Heart left ventricle (tissue), 16 donors: ENCODE measurements at regions not wholly inside any gene's neighbourhood (a gene's known extent, or its start where the extent isn't known, plus 50 kb on each side); places are given as distances from the start of the nearest gene placed in this dataset.

ENCODE experiments used
- ATAC-seq, 4 donors: fragments of 200-7000 bp; cut with Tn5 transposase; one replicate each; pipeline ENCODE4 v1.9.1; 2020 to 2022; ENCODE audit warnings: moderate library complexity in 4 of 4, mild to moderate bottlenecking in 3 of 4, moderate number of reproducible peaks in 1 of 4
- DNase-seq, 5 donors: peaks; one replicate each; pipeline ENCODE4 v3.0.0-alpha.2; 2020
- H3K27ac ChIP-seq, 12 donors: fragments of 200-600 bp; sonication (generic) in 4 of 12; one replicate each; pipeline versions ENCODE4 v1.5.0 to v1.8.0; 2016 to 2022; ENCODE audit warnings: mild to moderate bottlenecking in 2 of 12
- H3K27me3 ChIP-seq, 9 donors: fragments of 200-600 bp; sonication (generic) in 2 of 9; one replicate each; pipeline versions ENCODE4 v1.5.1 to v1.8.0; 2016 to 2022; ENCODE audit warnings: mild to moderate bottlenecking in 3 of 9
- H3K36me3 ChIP-seq, 9 donors: fragments of 200-600 bp; sonication (generic) in 2 of 9; one replicate each; pipeline versions ENCODE4 v1.5.0 to v1.8.0; 2018 to 2022; ENCODE audit warnings: mild to moderate bottlenecking in 2 of 9
- H3K4me1 ChIP-seq, 12 donors: fragments of 200-600 bp; sonication (generic) in 4 of 12; one replicate each; pipeline versions ENCODE4 v1.5.0 to v1.8.0; 2016 to 2022; ENCODE audit warnings: mild to moderate bottlenecking in 3 of 12
- H3K4me3 ChIP-seq, 12 donors: fragments of 200-600 bp; sonication (generic) in 4 of 12; one replicate each; pipeline versions ENCODE4 v1.5.0 to v1.8.0; 2017 to 2022; ENCODE audit warnings: mild to moderate bottlenecking in 9 of 12, moderate library complexity in 4 of 12
- H3K9me3 ChIP-seq, 12 donors: fragments of 200-600 bp; sonication (generic) in 4 of 12; one replicate each; pipeline versions ENCODE4 v1.5.0 to v1.8.0; 2016 to 2022; ENCODE audit warnings: mild to moderate bottlenecking in 1 of 12
- CTCF ChIP-seq, 12 donors: fragments of 200-600 bp; sonication (generic) in 4 of 12; IDR thresholded peaks; one replicate each; pipeline versions ENCODE4 v1.5.0 to v1.8.0; 2018 to 2022; ENCODE audit warnings: antibody characterized with exemption in 12 of 12, mild to moderate bottlenecking in 5 of 12
- POLR2A ChIP-seq, 2 donors: fragments of 450-650 bp; IDR thresholded peaks; one replicate each; pipeline ENCODE4 v1.6.1; 2017; ENCODE audit warnings: antibody characterized with exemption in 2 of 2, mild to moderate bottlenecking in 2 of 2, moderate library complexity in 2 of 2
- WGBS, 4 donors: extraction: QIAGEN DNeasy Blood & Tissue Kit in 2 of 4; methylation state at CpG; one replicate each; pipeline versions ENCODE4 v1.1.5 to v1.1.7; 2013 to 2018; 5-methylcytosine and 5-hydroxymethylcytosine counted together
- intact Hi-C, 10 donors: fragments of 100-400 bp; cut with DNase I; formaldehyde crosslinking; loops; one replicate each; pipeline versions ENCODE4 v1.11.1 to v1.14.2; 2022
- donor health status: ischemic (EF 13 %, LVEDD 7.1; RV severe dilation, severe dysfunction).
- donor health status: healthy with polysubstance abuse.
- donor health status: DM: no; HTN: yes; CAD: no.
- donor health status: DM: no; HTN: no; CAD: no.
- donor health status: ischemic (EF 25% LVEDD 6.9; RV normal size, moderate dysfunction).
- donor health status: ischemic (EF 25% LVEDD 5.7; RV mildly dilated, moderate dysfunction).
- donor health status: healthy.
- donor health status: DM: yes; HTN: yes; CAD: no.
- donor health status: ischemic (EF 35%, LVEDD 5.7; RV mildly dilated, moderate dysfunction).
- donor health status: nonischemic (EF 11% LVEDD 7.7; RV severe dilation, severe dysfunction).
- donor health status: DM: yes; HTN: yes; CAD: no.
- donor health status: PGD.
- donor health status: ischemic (EF 29% LVEDD 5.4; RV normal size, mild dysfunction).
- donor health status: nonischemic (EF 23%, LVEDD 6.1; RV moderate dilation, normal function).

GRCh38 chr16:52005551-52005950 lies 541.4 kb downstream of the TOX3 start:
- Histone ChIP-seq H3K9me3 (peaks cover 0 to 2% (median 0%) of the 10 kb centered on the region in 12 donors), H3K4me3 (no peak overlapping the region), H3K27me3 (no peaks in the 10 kb centered on the region), H3K27ac (no peak overlapping the region), H3K36me3 (no peaks in the 10 kb centered on the region), H3K4me1 (no peaks in the 10 kb centered on the region)
- no peak for ATAC-seq
- TF ChIP-seq POLR2A (IDR thresholded peaks at IDR 0.05) (no peak), CTCF (IDR thresholded peaks at IDR 0.05) (no peak)
- no peak for DNase-seq
- intact Hi-C loops = no loop called here

- WGBS, 4 donors = 77 to 86% (median 81%) methylated on average over 6 of the region's 6 CpGs
- Histone ChIP-seq H3K27ac (no peak overlapping the region), H3K36me3 (no peaks in the 10 kb centered on the region)
These were observed 542.6 kb downstream of the TOX3 start for GRCh38 chr16:52004343-52004742.

GRCh38 chr16:52002026-52002425 lies 544.9 kb downstream of the TOX3 start:
- Histone ChIP-seq H3K27me3 (no peaks in the 10 kb centered on the region), H3K36me3 (no peaks in the 10 kb centered on the region), H3K27ac (no peak overlapping the region), H3K4me3 (no peak overlapping the region), H3K4me1 (no peaks in the 10 kb centered on the region), H3K9me3 (peaks cover 0 to under 1% (median 0%) of the 10 kb centered on the region in 12 donors)
- 67 to 74% (median 69%) methylated on average over 6 of the region's 6 CpGs for WGBS, 4 donors
- DNase-seq (no peak), ATAC-seq (no peak)
- TF ChIP-seq POLR2A (IDR thresholded peaks at IDR 0.05) (no peak), CTCF (IDR thresholded peaks at IDR 0.05) (no peak)
- intact Hi-C loops = no loop called here

More at GRCh38 chr16:52004343-52004742, 542.6 kb downstream of the TOX3 start:
- no peak for ATAC-seq
- no peaks in the 10 kb centered on the region for H3K27me3 ChIP-seq
- peaks cover 0 to 2% (median 0%) of the 10 kb centered on the region in 12 donors for H3K9me3 ChIP-seq
- no peak overlapping the region for H3K4me3 ChIP-seq
- H3K4me1 ChIP-seq = no peaks in the 10 kb centered on the region
- no peak for DNase-seq
- TF ChIP-seq POLR2A (IDR thresholded peaks at IDR 0.05) = no peak
- TF ChIP-seq CTCF (IDR thresholded peaks at IDR 0.05) = no peak
- intact Hi-C loops = no loop called here

- Histone ChIP-seq H3K4me3 (no peak overlapping the region), H3K4me1 (no peaks in the 10 kb centered on the region), H3K9me3 (no peaks in the 10 kb centered on the region), H3K36me3 (no peaks in the 10 kb centered on the region), H3K27ac (no peak overlapping the region), H3K27me3 (no peaks in the 10 kb centered on the region)
- ATAC-seq = no peak
- WGBS, 4 donors = 67 to 79% (median 73%) methylated on average over 3 of the region's 3 CpGs
- TF ChIP-seq POLR2A (IDR thresholded peaks at IDR 0.05) = no peak
- TF ChIP-seq CTCF (IDR thresholded peaks at IDR 0.05) = no peak
- no peak for DNase-seq
- intact Hi-C loops = no loop called here
These were observed 550.4 kb downstream of the TOX3 start for GRCh38 chr16:51996516-51996915.
